Osteoblast (primary cell): ENCODE measurements at regions not wholly inside any gene's neighbourhood (a gene's known extent, or its start where the extent isn't known, plus 50 kb on each side); places are given as distances from the start of the nearest gene placed in this dataset.

Experiments
- DNase-seq: peaks from one replicate; pipeline ENCODE4 v3.0.0; 2011; ENCODE audit warnings: low spot score, mixed read lengths; ENCODE audit not compliant: insufficient read length; ENCODE audit errors: missing footprints
- H2AFZ ChIP-seq: 2 replicates; pipeline ENCODE4 v1.6.0; 2011; ENCODE audit warnings: mild to moderate bottlenecking, low read length
- H3K27ac ChIP-seq: 2 replicates; pipeline ENCODE4 v1.5.1; 2011; ENCODE audit warnings: mild to moderate bottlenecking, low read depth, low read length, moderate library complexity
- H3K27me3 ChIP-seq: 2 replicates; pipeline ENCODE4 v1.6.0; 2012; ENCODE audit warnings: mild to moderate bottlenecking, control low read depth, inconsistent platforms, low read length, moderate library complexity; ENCODE audit not compliant: insufficient read depth
- H3K36me3 ChIP-seq: 2 replicates; pipeline ENCODE4 v1.5.1; 2011; ENCODE audit warnings: mild to moderate bottlenecking, low read length, control low read depth, moderate library complexity; ENCODE audit not compliant: insufficient read depth
- H3K4me1 ChIP-seq: 2 replicates; pipeline ENCODE4 v1.5.1; 2011; ENCODE audit warnings: mild to moderate bottlenecking, low read length, control low read depth, moderate library complexity; ENCODE audit not compliant: insufficient read depth
- H3K4me2 ChIP-seq: 2 replicates; pipeline ENCODE4 v1.6.0; 2011; ENCODE audit warnings: mild to moderate bottlenecking, low read length; ENCODE audit not compliant: insufficient read depth
- H3K4me3 ChIP-seq: fragments of 200-600 bp; sonication (generic); 3 replicates; pipeline ENCODE4 v1.5.1; 2012; ENCODE audit warnings: mild to moderate bottlenecking, low read length, inconsistent platforms; ENCODE audit not compliant: insufficient read depth
- H3K79me2 ChIP-seq: 2 replicates; pipeline ENCODE4 v1.6.0; 2012; ENCODE audit warnings: mild to moderate bottlenecking, low read length, control low read depth, inconsistent platforms; ENCODE audit not compliant: insufficient read depth
- H3K9me3 ChIP-seq: 2 replicates; pipeline ENCODE4 v1.5.1; 2011; ENCODE audit warnings: low read depth, low read length, control low read depth
- H4K20me1 ChIP-seq: 2 replicates; pipeline ENCODE4 v1.6.0; 2012; ENCODE audit warnings: mild to moderate bottlenecking, low read length, control low read depth; ENCODE audit not compliant: insufficient read depth
- CTCF ChIP-seq: IDR thresholded peaks from 2 replicates; pipeline ENCODE4 v1.5.1; 2011; ENCODE audit warnings: mild to moderate bottlenecking, low read depth, low read length, moderate library complexity; ENCODE audit errors: extremely low read depth

- H3K79me2 ChIP-seq, result no peaks in the 10 kb centered on the region
- H3K4me2 ChIP-seq, result no peak overlapping the region
- H3K27me3 ChIP-seq, result no peaks in the 10 kb centered on the region
- no peaks in the 10 kb centered on the region for H3K4me1 ChIP-seq
- no peak overlapping the region for H3K4me3 ChIP-seq
- H3K9me3 ChIP-seq, result no peaks in the 10 kb centered on the region
- H3K36me3 ChIP-seq, result no peaks in the 10 kb centered on the region
- H2AFZ ChIP-seq, result no peak overlapping the region
- TF ChIP-seq CTCF, result no peak
- no peaks in the 10 kb centered on the region for H4K20me1 ChIP-seq
- no peak for DNase-seq
- H3K27ac ChIP-seq, result no peak overlapping the region
These were observed 602.9 kb upstream of the ADGRB3 start for GRCh38 chr6:68032217-68032616.

- Histone ChIP-seq H4K20me1 (no peaks in the 10 kb centered on the region), H3K4me2 (no peak overlapping the region), H3K4me1 (no peaks in the 10 kb centered on the region), H3K36me3 (no peaks in the 10 kb centered on the region), H3K27ac (no peak overlapping the region), H3K9me3 (no peaks in the 10 kb centered on the region), H2AFZ (no peak overlapping the region), H3K4me3 (no peak overlapping the region), H3K79me2 (no peaks in the 10 kb centered on the region), H3K27me3 (no peaks in the 10 kb centered on the region)
- TF ChIP-seq CTCF, result no peak
- no peak for DNase-seq
These were observed 604.0 kb upstream of the ADGRB3 start for GRCh38 chr6:68031054-68031453.

GRCh38 chr6:68026483-68026882 lies 608.6 kb upstream of the ADGRB3 start:
- H3K79me2 ChIP-seq, result no peaks in the 10 kb centered on the region
- H3K4me2 ChIP-seq, result no peak overlapping the region
- no peak overlapping the region for H3K4me3 ChIP-seq
- no peak overlapping the region for H3K27ac ChIP-seq
- H3K36me3 ChIP-seq, result no peaks in the 10 kb centered on the region
- H3K9me3 ChIP-seq, result peaks cover 3% of the 10 kb centered on the region
- no peak overlapping the region for H2AFZ ChIP-seq
- no peaks in the 10 kb centered on the region for H4K20me1 ChIP-seq
- no peak for TF ChIP-seq CTCF
- no peak for DNase-seq
- H3K4me1 ChIP-seq, result no peaks in the 10 kb centered on the region
- H3K27me3 ChIP-seq, result no peaks in the 10 kb centered on the region

GRCh38 chr6:68025764-68026163 lies 609.3 kb upstream of the ADGRB3 start:
- Histone ChIP-seq H2AFZ (no peak overlapping the region), H3K4me1 (no peaks in the 10 kb centered on the region), H3K27ac (no peak overlapping the region), H3K79me2 (no peaks in the 10 kb centered on the region), H3K4me2 (no peak overlapping the region), H3K27me3 (no peaks in the 10 kb centered on the region), H3K9me3 (peaks cover 3% of the 10 kb centered on the region), H4K20me1 (no peaks in the 10 kb centered on the region), H3K4me3 (no peak overlapping the region), H3K36me3 (no peaks in the 10 kb centered on the region)
- no peak for TF ChIP-seq CTCF
- no peak for DNase-seq
